Smooth muscle cell (in vitro differentiated cells): ENCODE measurements at regions not wholly inside any gene's neighbourhood (a gene's known extent, or its start where the extent isn't known, plus 50 kb on each side); places are given as distances from the start of the nearest gene placed in this dataset.

Experiments
- DNase-seq: peaks from one replicate; lab custom pipeline; 2025; ENCODE audit not compliant: unreplicated experiment; lab: John Stamatoyannopoulos, UW
- H2AFZ ChIP-seq: fragments of 200-600 bp; sonication (generic); 2 replicates; pipeline ENCODE4 v1.6.0; 2016; ENCODE audit warnings: antibody characterized with exemption, low read depth, mild to moderate bottlenecking
- H3F3A ChIP-seq: fragments of 200-600 bp; sonication (generic); 2 replicates; pipeline ENCODE4 v1.6.0; 2017; ENCODE audit warnings: antibody characterized with exemption, low read depth
- H3K27ac ChIP-seq: fragments of 200-600 bp; sonication (generic); 2 replicates; pipeline ENCODE4 v1.5.1; 2016; ENCODE audit warnings: low read depth, mild to moderate bottlenecking
- H3K27me3 ChIP-seq: fragments of 200-600 bp; sonication (generic); 2 replicates; pipeline ENCODE4 v1.6.1; 2016; ENCODE audit warnings: low read depth, mild to moderate bottlenecking
- H3K36me3 ChIP-seq: fragments of 200-600 bp; sonication (generic); 2 replicates; pipeline ENCODE4 v1.5.1; 2016; ENCODE audit warnings: low read depth
- H3K4me1 ChIP-seq: fragments of 200-600 bp; sonication (generic); 2 replicates; pipeline ENCODE4 v1.5.1; 2016; ENCODE audit warnings: low read depth
- H3K4me2 ChIP-seq: fragments of 200-600 bp; sonication (generic); 2 replicates; pipeline ENCODE4 v1.6.0; 2016; ENCODE audit warnings: mild to moderate bottlenecking
- H3K4me3 ChIP-seq: fragments of 200-600 bp; sonication (generic); 2 replicates; pipeline ENCODE4 v1.5.1; 2016; ENCODE audit warnings: mild to moderate bottlenecking
- H3K79me2 ChIP-seq: fragments of 200-600 bp; sonication (generic); 2 replicates; pipeline ENCODE4 v1.6.0; 2016; ENCODE audit warnings: low read depth, mild to moderate bottlenecking
- H3K9ac ChIP-seq: fragments of 200-600 bp; sonication (generic); 2 replicates; pipeline ENCODE4 v1.6.0; 2016; ENCODE audit warnings: low read depth
- H3K9me3 ChIP-seq: fragments of 200-600 bp; sonication (generic); replicated peaks from 2 replicates; pipeline ENCODE4 v1.5.1; 2016; ENCODE audit warnings: low read depth
- H4K20me1 ChIP-seq: fragments of 200-600 bp; sonication (generic); 2 replicates; pipeline ENCODE4 v1.6.0; 2016; ENCODE audit warnings: low read depth
- WGBS: methylation state at CpG from one replicate; pipeline ENCODE4 v1.1.7; 2016; ENCODE audit warnings: low lambda C conversion rate; 5-methylcytosine and 5-hydroxymethylcytosine counted together
- TF ChIP-seq, protein P1 (sequence below): fragments of 200-600 bp; sonication (generic); IDR thresholded peaks from 2 replicates; pipeline ENCODE4 v1.5.1; 2017; ENCODE audit warnings: borderline replicate concordance, mild to moderate bottlenecking, antibody characterized with exemption; ENCODE audit not compliant: insufficient read depth, poor library complexity, severe bottlenecking

DNA sequence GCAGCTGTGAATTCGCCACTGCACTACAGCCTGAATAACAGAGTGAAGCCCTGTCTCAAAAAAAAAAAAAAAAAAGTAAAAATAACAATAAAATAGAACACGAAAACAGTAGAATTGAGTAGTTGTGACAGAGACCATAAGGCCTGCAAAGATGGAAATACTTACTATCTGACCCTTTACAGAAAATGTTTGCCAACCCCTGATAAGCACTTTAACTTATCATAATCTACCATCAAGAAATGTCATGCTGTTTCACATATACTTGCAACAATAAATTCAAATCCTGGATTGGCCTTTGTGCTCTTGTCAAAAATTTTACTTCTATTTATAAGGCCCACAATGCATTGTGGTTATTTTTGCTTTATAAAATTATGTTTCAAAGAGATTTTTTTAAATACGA lies 75.5 kb downstream of the ING2 start:
- no peaks in the 10 kb centered on the region for H3K27me3 ChIP-seq
- H3K4me2 ChIP-seq, result no peak overlapping the region
- H3K9me3 ChIP-seq, result no peaks in the 10 kb centered on the region
- TF ChIP-seq, protein P1, sequence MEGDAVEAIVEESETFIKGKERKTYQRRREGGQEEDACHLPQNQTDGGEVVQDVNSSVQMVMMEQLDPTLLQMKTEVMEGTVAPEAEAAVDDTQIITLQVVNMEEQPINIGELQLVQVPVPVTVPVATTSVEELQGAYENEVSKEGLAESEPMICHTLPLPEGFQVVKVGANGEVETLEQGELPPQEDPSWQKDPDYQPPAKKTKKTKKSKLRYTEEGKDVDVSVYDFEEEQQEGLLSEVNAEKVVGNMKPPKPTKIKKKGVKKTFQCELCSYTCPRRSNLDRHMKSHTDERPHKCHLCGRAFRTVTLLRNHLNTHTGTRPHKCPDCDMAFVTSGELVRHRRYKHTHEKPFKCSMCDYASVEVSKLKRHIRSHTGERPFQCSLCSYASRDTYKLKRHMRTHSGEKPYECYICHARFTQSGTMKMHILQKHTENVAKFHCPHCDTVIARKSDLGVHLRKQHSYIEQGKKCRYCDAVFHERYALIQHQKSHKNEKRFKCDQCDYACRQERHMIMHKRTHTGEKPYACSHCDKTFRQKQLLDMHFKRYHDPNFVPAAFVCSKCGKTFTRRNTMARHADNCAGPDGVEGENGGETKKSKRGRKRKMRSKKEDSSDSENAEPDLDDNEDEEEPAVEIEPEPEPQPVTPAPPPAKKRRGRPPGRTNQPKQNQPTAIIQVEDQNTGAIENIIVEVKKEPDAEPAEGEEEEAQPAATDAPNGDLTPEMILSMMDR, result no peak
- H4K20me1 ChIP-seq, result no peaks in the 10 kb centered on the region
- DNase-seq, result no peak
- H3K4me1 ChIP-seq, result no peaks in the 10 kb centered on the region
- no peak overlapping the region for H3K9ac ChIP-seq
- no peak overlapping the region for H3K4me3 ChIP-seq
- no peaks in the 10 kb centered on the region for H3K79me2 ChIP-seq
- peaks cover 5% of the 10 kb centered on the region for H3F3A ChIP-seq
- H2AFZ ChIP-seq, result no peak overlapping the region
- no peaks in the 10 kb centered on the region for H3K36me3 ChIP-seq
- WGBS, result 91% methylated on average over 3 of the region's 3 CpGs
- H3K27ac ChIP-seq, result no peak overlapping the region

DNA sequence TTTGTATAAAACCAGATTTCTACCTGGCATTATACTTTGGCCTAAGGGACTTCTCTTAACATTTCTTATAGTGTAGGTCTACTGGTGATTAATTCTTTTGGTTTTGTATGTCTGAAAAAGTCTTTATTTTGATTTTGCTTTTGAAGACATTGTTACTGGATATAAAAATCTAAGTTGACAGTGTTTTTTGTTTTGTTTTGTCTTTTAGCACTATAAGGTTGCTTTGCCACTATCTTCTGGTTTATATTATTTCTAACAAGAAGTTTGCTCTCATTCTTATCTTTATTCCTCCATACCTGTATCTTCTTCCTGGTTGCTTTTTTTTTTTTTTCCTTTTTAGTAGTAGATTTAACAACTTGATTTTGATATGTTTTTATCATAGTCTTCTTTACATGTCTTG lies 76.0 kb downstream of the ING2 start:
- Histone ChIP-seq H3K9me3 (no peaks in the 10 kb centered on the region), H3K27ac (no peak overlapping the region), H2AFZ (no peak overlapping the region), H3K36me3 (no peaks in the 10 kb centered on the region), H3F3A (peaks cover 1% of the 10 kb centered on the region), H3K4me2 (no peak overlapping the region), H3K9ac (no peak overlapping the region), H3K27me3 (no peaks in the 10 kb centered on the region), H4K20me1 (no peaks in the 10 kb centered on the region), H3K79me2 (no peaks in the 10 kb centered on the region), H3K4me1 (no peaks in the 10 kb centered on the region), H3K4me3 (no peak overlapping the region)
- TF ChIP-seq, protein P1, result no peak
- no peak for DNase-seq

DNA sequence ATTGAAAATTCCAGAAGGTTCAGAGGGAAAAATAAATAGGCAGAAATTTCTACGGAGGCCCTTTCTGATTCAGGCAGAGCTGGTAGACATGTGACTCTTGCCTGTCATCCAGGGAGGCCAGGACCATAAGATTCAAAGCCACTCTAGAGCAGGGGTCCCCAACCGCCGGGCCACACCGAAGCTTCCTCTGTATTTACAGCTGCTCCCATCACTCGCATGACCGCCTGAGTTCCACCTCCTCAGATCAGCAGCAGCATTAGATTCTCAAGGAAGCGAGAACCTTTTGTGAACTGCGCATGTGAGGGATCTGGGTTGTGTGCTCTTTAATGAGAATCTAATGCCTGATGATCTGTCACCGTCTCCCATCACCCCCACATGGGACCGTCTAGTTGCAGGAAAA lies 72.2 kb downstream of the RWDD4 start:
- Histone ChIP-seq H3F3A (no peaks in the 10 kb centered on the region), H3K9ac (no peak overlapping the region), H4K20me1 (no peaks in the 10 kb centered on the region), H3K36me3 (no peaks in the 10 kb centered on the region), H3K4me1 (no peaks in the 10 kb centered on the region), H3K27ac (no peak overlapping the region), H3K27me3 (no peaks in the 10 kb centered on the region), H2AFZ (no peak overlapping the region), H3K9me3 (no peaks in the 10 kb centered on the region), H3K4me2 (no peak overlapping the region), H3K79me2 (no peaks in the 10 kb centered on the region), H3K4me3 (no peak overlapping the region)
- DNase-seq, result no peak
- TF ChIP-seq, protein P1, result no peak
- WGBS, result 91% methylated on average over 10 of the region's 10 CpGs

DNA sequence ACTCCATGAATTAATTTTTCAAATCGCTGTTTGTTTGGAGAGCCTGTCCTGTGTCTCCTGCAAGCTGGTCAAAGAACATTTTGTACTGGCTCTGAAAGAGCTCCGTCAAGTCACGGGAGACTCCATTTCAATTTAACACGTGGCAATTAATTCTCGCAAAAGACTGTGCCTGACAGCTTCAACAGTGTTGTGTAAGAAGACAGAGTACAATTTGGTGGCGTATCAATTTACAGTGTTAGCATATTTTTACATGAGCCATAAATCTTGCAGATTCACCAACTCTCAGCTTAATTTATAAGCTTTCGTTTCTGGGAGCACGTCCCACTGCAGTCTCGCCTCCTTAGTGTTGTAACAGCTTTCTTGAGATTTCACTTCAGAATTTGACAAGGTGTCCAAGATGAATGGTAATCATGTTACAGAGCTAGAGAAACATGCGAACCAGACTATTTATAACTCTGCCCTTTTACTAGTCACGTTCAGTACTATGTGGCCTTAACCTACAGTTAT lies 70.8 kb downstream of the RWDD4 start:
- Histone ChIP-seq H3F3A (no peaks in the 10 kb centered on the region), H3K27ac (no peak overlapping the region), H4K20me1 (no peaks in the 10 kb centered on the region), H3K36me3 (no peaks in the 10 kb centered on the region), H3K9ac (no peak overlapping the region), H3K79me2 (no peaks in the 10 kb centered on the region), H3K27me3 (no peaks in the 10 kb centered on the region), H3K4me1 (no peaks in the 10 kb centered on the region), H2AFZ (peak overlapping the region; percentile 24), H3K4me2 (no peak overlapping the region), H3K9me3 (no peaks in the 10 kb centered on the region), H3K4me3 (no peak overlapping the region)
- TF ChIP-seq, protein P1, result no peak
- no peak for DNase-seq
- WGBS, result 70% methylated on average over 11 of the region's 11 CpGs
